ENCODE measurements at regions not wholly inside any gene's neighbourhood (a gene's known extent, or its start where the extent isn't known, plus 50 kb on each side); places are given as distances from the start of the nearest gene placed in this dataset.

- no peak for DNase-seq (ENCODE audit: low spot score)
- no peak for FAIRE-seq
Observed at GRCh38 chr5:74956278-74956677, 90.1 kb upstream of the FAM169A start.

DNA sequence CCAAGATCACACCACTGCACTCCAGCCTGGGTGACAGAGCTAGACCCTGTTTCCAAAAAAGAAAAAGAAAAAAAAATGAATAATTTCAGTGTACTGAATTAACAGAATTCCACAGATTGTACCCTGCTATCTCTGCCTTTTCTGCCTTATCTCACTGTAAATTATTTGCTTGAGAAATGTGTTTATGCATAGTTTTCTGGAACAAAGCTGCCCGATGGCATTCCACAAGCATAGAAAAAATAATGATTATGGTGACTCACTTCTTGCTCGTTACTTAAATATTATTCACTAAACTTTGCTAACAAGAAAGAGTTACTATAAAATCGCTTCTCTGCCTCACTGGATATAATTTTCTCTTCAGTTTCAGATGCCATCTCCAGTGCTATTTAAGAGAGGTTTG, 88.7 kb upstream of the FAM169A start:
- no peak for FAIRE-seq
- no peak for DNase-seq (ENCODE audit: low spot score)

DNA sequence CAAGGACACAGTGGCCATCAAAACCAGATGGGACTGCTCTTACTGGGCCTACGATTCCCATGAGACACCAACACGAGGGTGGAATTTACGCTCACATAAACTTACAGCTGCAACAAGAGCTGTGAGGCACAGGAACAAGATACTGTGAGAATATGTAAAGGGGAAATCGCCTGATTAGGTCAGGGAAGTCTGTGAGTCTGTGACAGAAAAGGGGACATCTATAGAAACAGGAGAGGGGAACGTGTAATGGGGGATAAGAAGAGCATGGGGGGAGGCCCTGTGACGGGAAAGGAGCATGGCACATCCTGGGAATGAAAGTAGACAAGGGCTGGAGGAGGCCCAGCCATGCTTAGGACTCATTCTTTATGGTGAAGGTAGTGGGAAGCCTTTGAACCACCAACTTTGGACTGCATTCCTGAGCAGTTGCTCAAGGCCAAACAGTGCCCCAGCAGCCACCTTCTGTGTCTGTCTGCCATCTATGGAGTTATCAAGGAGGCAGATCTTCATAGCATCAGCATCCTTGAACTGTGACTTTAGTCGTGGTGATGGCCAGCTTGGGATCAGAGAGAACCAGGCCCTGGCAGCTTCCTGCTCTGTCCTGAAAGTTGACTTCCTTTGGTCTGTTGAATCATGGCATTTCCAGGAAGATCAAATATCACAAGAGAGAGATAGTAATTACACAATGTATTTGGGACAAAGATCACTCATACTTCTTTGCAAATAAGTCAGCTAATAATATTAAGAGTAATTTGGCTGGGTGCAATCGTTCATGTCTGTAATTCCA, 87.9 kb upstream of the FAM169A start:
- DNase-seq (ENCODE audit: low spot score) (peak; percentile 73), FAIRE-seq (no peak)

GRCh38 chr5:74953554-74953936, 87.4 kb upstream of the FAM169A start:
- DNase-seq (ENCODE audit: low spot score) (no peak), FAIRE-seq (no peak)

- DNase-seq (ENCODE audit: low spot score) = no peak
- no peak for FAIRE-seq
Observed at GRCh38 chr5:74952406-74952805, 86.2 kb upstream of the FAM169A start.

DNA sequence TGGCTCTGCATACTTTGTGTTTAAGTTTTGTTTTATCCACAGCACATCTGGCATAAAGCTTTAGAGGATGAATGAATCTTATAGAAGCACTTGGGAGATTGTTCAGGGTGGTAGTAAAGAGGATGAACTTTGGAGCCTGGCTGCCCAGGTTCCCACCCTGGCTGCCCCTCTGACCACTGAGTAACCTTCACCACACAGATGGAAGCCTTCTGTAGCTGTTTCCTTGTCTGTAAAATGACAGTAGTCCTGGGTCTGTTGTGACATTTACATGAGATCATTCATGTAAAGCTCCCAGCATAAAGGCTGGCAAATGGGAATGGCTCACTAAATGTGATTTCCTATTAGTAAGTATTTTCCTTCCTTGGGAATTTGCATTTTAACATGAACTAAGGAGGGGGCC, 85.7 kb upstream of the FAM169A start:
- no peak for DNase-seq (ENCODE audit: low spot score)
- FAIRE-seq = no peak

- FAIRE-seq = no peak
Observed at GRCh38 chr5:74950836-74951515, 84.8 kb upstream of the FAM169A start.

DNA sequence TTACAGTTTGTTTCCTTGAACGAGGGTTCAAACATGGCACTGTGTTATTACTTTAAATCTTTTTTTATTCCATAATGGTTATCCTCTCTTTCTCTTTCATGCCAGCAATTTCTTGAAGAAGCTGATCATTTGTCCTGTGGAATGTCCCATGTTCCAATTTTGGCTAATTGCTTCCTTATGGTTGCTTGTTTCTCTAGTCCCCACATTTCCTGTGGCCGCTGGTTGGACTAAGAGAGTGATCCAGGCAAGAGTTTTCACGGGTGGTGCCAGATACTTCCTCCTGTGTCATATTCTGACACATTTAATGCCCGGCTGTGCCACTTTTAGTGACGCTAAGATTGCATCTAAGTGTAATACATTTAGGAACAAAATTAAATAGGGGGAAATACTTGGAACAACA, 83.8 kb upstream of the FAM169A start:
- DNase-seq (ENCODE audit: low spot score) (no peak), FAIRE-seq (no peak)

More at GRCh38 chr5:74950836-74951515, 84.8 kb upstream of the FAM169A start:
- no peak for DNase-seq (ENCODE audit: low spot score)

GRCh38 chr5:74948031-74948546, 81.9 kb upstream of the FAM169A start:
- FAIRE-seq = no peak

GRCh38 chr5:74946471-74946870, 80.3 kb upstream of the FAM169A start:
- FAIRE-seq (no peak), DNase-seq (ENCODE audit: low spot score) (no peak)

More at GRCh38 chr5:74948031-74948546, 81.9 kb upstream of the FAM169A start:
- DNase-seq (ENCODE audit: low spot score) = peak; percentile 57

- FAIRE-seq (no peak), DNase-seq (ENCODE audit: low spot score) (no peak)
Observed at GRCh38 chr5:74945561-74946165, 79.5 kb upstream of the FAM169A start.

DNA sequence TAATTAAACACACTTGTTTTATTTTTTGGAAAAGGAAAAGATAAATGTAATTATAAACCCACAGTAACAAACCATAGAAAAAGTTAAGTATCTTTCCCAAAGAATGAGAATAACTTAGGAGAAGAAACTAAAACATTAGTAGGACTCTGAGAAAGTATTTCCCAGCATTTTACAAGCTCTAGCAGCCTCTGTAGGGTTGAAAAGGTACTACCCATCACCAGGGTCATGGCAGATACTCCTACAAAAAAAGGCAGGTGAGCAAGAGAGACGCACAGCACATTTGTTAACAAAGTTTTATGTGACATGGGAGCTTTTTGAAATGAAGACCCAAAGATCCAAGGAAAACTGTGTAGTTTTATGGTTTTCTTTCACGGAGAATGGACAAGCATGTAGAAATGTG, 77.7 kb upstream of the FAM169A start:
- FAIRE-seq = no peak
- no peak for DNase-seq (ENCODE audit: low spot score)

DNA sequence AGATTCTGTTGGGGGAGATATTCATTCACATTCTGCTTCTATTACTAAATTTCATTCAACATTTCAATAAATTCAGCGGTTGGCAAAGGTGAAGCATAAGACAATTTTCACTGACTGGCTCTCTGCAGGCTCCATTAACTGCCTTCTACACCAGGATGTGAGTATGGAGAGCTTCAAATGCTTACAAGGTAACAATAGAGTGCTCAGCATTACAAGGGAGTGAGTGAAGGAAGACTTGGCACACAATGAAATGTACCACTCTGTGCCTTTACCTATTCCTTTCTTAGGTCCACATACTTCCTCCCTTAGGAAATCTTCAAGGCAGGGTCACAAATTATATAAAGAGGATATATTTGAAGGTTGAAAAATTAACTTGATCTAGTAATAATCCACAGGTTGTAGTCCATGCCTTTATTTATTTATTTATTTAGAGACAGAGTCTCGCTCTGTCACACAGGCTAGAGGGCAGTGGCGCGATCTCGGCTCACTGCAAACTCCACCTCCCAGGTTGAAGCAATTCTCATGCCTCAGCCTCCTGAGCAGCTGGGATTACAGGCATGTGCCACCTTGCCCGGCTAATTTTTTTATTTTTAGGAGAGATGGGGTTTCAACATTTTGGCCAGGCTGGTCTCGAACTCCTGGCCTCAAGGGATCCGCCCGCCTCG, 76.6 kb upstream of the FAM169A start:
- FAIRE-seq (no peak), DNase-seq (ENCODE audit: low spot score) (no peak)

GRCh38 chr5:74940782-74941353, 74.7 kb upstream of the FAM169A start:
- DNase-seq (ENCODE audit: low spot score) = no peak
- FAIRE-seq = no peak

DNA sequence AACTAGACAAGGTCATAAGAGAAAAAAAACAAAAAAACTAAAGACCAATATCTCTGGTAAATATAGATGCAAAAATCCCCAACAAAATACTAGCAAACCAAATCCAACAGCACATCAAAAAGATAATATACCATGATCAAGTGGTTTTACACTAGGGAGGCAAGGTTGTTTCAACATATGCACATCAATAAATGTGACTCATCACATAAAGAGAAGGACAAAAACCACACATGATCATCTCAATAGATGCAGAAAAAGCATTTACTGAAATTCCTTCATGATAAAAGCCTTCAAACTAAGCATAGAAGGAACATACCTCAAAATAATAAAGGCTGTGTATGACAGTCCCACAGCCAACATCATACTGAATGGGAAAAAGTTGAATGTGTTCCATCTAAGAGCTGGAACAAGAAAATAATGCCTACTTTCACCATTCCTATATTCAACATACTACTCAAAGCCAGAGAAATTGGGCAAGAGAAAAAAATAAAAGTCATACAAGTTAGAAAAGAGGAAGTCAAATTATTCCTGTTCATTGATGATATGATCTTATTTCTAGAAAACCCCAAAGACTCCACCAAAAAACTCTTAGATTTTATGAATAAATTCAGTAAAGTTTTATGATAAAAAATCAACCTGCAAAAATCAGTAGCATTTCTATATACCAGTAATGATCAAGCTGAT, 72.2 kb upstream of the FAM169A start:
- peak; percentile 5 for DNase-seq (ENCODE audit: low spot score)
- no peak for FAIRE-seq

DNA sequence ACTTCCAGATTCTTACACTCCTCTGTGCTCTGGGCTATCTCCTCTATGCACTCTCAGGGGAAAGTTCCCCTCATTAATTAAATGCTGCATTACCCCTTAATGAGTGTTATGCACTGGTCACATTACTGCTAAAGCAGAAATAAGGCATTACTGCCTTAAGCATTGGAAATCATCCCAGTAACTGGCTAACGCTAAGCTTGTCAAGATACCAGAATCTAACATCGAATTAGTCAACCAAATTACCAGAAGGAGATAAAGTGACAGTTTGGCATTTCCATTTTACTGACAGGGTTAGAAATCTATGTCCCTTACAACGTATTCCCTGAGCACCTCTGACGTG, 69.5 kb upstream of the FAM169A start:
- FAIRE-seq = no peak
- no peak for DNase-seq (ENCODE audit: low spot score)

- FAIRE-seq (peak; percentile 34), DNase-seq (ENCODE audit: low spot score) (peak; percentile 44)
Observed at GRCh38 chr5:74934949-74935751, 69.0 kb upstream of the FAM169A start.

DNA sequence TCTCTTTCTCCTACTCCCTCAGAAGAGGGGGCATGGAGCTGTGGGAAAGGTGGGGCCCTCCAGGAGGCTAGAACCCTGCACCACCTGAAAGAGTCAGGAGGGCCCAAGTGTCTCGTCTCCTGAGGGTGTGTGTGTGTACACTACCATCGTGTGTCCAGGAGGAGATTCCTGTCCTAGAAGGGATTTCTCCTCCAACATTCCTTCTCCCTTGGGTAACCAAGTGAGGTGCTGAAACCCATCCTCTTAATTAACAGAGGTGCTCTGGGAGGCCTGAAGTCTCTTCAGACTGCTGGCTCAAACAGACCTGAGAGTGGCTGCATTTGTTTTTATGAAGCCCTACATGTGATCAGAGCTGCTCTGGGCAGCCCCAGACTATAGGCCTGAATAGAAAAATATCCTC, 61.1 kb upstream of the FAM169A start:
- no peak for FAIRE-seq

GRCh38 chr5:74919487-74919886, 53.3 kb upstream of the FAM169A start:
- peak; percentile 5 for DNase-seq (ENCODE audit: low spot score)
- no peak for FAIRE-seq

More for the DNA sequence above, 61.1 kb upstream of the FAM169A start:
- DNase-seq (ENCODE audit: low spot score) = no peak

GRCh38 chr5:74919041-74919440, 52.9 kb upstream of the FAM169A start:
- no peak for FAIRE-seq

More at GRCh38 chr5:74919041-74919440, 52.9 kb upstream of the FAM169A start:
- no peak for DNase-seq (ENCODE audit: low spot score)

All from RCC 7860 (cell line).